DND-41 (cell line): ENCODE measurements at regions not wholly inside any gene's neighbourhood (a gene's known extent, or its start where the extent isn't known, plus 50 kb on each side); places are given as distances from the start of the nearest gene placed in this dataset.

Source experiments
- CTCF ChIP-seq: IDR thresholded peaks from 2 replicates; pipeline ENCODE4 v1.5.1; 2012; ENCODE audit warnings: borderline replicate concordance, low read length, moderate library complexity, mild to moderate bottlenecking; ENCODE audit not compliant: poor library complexity, severe bottlenecking; ENCODE audit errors: extremely low read depth
- EZH2 ChIP-seq: IDR thresholded peaks from 3 replicates; pipeline ENCODE4 v1.6.1; 2012; ENCODE audit warnings: borderline replicate concordance, low read depth, mild to moderate bottlenecking, moderate library complexity, low read length, inconsistent platforms; ENCODE audit not compliant: severe bottlenecking

- TF ChIP-seq CTCF = no peak
- no peak for TF ChIP-seq EZH2
These were observed 255.9 kb downstream of the MSRB3 start for GRCh38 chr12:65534238-65534841.
